Islet of Langerhans (tissue), 1 donor: ENCODE measurements at regions not wholly inside any gene's neighbourhood (a gene's known extent, or its start where the extent isn't known, plus 50 kb on each side); places are given as distances from the start of the nearest gene placed in this dataset.
"Not testable (repeated sequence)": the region's sequence is repeated elsewhere in the genome, so short reads cannot be mapped to it uniquely, and the experiment has no call there.

ENCODE experiments used
- FAIRE-seq: peaks from one replicate; lab custom pipeline; 2011; peaks lifted over from hg19 to GRCh38; lab: Jason Lieb, UNC

- FAIRE-seq: no peak
These were observed 994.3 kb downstream of the PCDH17 start for GRCh38 chr13:58625703-58626389.

- no peak for FAIRE-seq
These were observed 999.2 kb downstream of the PCDH17 start for GRCh38 chr13:58630794-58631193.

GRCh38 chr13:58633226-58633625 lies 1001.7 kb downstream of the PCDH17 start:
- FAIRE-seq: no peak

GRCh38 chr13:58655086-58655485 lies 1023.5 kb downstream of the PCDH17 start:
- no peak for FAIRE-seq

- FAIRE-seq: no peak
These were observed 1029.3 kb downstream of the PCDH17 start for GRCh38 chr13:58660826-58661225.

GRCh38 chr13:58666331-58666730 lies 1034.8 kb downstream of the PCDH17 start:
- FAIRE-seq: no peak

- FAIRE-seq: no peak
These were observed 1035.6 kb downstream of the PCDH17 start for GRCh38 chr13:58667096-58667495.

- no peak for FAIRE-seq
These were observed 1048.6 kb downstream of the PCDH17 start for GRCh38 chr13:58680115-58680514.

- no peak for FAIRE-seq
These were observed 1051.1 kb downstream of the PCDH17 start for GRCh38 chr13:58682616-58683015.

GRCh38 chr13:58687148-58687547 lies 1055.6 kb downstream of the PCDH17 start:
- no peak for FAIRE-seq

- no peak for FAIRE-seq
These were observed 1067.0 kb downstream of the PCDH17 start for GRCh38 chr13:58698531-58698930.

GRCh38 chr13:58704953-58705352 lies 1073.4 kb downstream of the PCDH17 start:
- no peak for FAIRE-seq

GRCh38 chr13:58706421-58706820 lies 1074.9 kb downstream of the PCDH17 start:
- FAIRE-seq: no peak

- no peak for FAIRE-seq
These were observed 1080.6 kb downstream of the PCDH17 start for GRCh38 chr13:58712191-58712590.

GRCh38 chr13:58714016-58714415 lies 1082.5 kb downstream of the PCDH17 start:
- FAIRE-seq: not testable (repeated sequence)

GRCh38 chr13:58721273-58721672 lies 1089.7 kb downstream of the PCDH17 start:
- no peak for FAIRE-seq

- no peak for FAIRE-seq
These were observed 1096.6 kb downstream of the PCDH17 start for GRCh38 chr13:58728126-58728525.

- no peak for FAIRE-seq
These were observed 1097.8 kb downstream of the PCDH17 start for GRCh38 chr13:58729361-58729760.

GRCh38 chr13:58744686-58745085 lies 1113.1 kb downstream of the PCDH17 start:
- no peak for FAIRE-seq

- no peak for FAIRE-seq
These were observed 1136.0 kb downstream of the PCDH17 start for GRCh38 chr13:58767566-58767965.

GRCh38 chr13:58773280-58773859 lies 1141.8 kb downstream of the PCDH17 start:
- FAIRE-seq: no peak

GRCh38 chr13:58782736-58783135 lies 1151.2 kb downstream of the PCDH17 start:
- FAIRE-seq: no peak

GRCh38 chr13:58792854-58793253 lies 1161.3 kb downstream of the PCDH17 start:
- no peak for FAIRE-seq

- no peak for FAIRE-seq
These were observed 1164.2 kb downstream of the PCDH17 start for GRCh38 chr13:58795715-58796114.
